HUDEP-2 (cell line): ENCODE measurements at regions not wholly inside any gene's neighbourhood (a gene's known extent, or its start where the extent isn't known, plus 50 kb on each side); places are given as distances from the start of the nearest gene placed in this dataset.

Experiments
- DNase-seq, 76 experiments: peaks; one replicate each; lab custom pipeline; 2025; ENCODE audit not compliant: unreplicated experiment in 76 of 76; lab: John Stamatoyannopoulos, UW

DNA sequence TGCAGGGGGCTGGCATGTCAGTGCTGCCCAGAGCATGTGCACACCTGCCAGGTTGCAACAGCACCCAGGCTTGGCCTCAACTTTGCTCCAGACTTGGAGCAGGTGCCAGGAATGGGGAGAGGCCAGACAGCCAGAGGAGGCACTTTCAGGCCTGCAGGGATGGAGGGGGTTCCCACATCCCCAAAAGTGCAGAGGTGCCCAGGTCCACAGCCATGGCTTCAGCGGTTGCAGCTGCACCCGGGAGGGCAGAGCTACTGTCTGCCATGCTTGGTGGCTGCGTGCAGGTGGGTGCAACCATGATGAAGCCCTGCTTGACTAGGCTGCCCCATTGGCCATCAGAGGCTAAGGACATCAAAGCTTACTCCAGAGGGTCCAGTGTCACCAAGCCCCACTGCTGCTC, 196.8 kb upstream of the VRK2 start:
- DNase-seq: no peak

DNA sequence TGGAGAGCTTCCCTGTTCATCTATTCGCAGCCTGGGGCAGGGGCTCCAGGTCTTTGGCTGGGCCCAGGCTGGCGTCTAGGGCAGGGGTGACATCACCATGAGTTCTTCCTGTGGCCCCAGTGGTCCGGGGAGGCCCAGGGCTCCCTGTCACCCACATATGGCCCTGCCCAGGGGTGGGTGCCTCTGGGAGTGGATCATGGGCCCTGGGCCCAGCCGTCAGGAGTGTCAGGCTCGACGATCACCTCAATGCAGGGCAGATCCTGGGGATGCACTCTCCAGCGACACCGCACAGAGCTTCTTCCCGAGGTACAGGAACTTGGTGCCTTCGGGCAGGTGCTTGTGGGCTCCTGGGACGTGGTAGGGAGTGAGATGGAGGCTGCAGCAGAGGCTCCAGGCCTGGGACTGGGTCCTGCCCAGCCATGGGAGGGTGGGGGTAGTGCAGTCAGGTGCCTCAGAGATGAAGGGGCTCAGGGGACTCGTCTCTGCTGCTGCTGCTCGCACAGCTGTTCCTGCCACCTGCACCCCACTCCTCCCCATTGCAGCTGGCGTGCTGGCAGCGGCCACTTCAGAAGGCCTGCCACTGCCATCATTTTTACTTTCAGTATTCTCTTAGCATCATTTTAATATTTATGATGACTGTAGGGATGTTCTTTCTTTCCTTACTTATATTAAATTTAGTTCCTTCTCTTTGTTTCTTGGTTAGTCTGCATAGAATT, 196.0 kb upstream of the VRK2 start:
- no peak for DNase-seq

DNA sequence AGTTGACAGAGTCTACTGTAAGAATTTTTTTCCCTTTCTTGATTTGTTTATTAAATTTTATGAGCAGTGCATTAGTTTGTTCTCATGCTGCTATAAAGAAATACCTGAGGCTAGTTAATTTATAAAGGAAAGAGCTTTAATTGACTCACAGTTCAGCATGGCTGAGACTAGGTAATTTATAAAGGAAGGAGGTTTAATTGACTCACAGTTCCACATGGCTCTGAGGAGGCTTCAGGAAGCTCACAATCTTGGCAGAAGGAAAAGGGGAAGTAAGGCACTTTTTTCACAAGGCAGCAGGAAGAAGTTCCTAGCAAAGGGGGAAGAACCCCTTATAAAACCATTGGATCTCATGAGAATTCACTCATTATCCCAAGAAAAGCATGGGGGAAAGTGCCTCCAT, 191.4 kb upstream of the VRK2 start:
- DNase-seq: no peak

DNA sequence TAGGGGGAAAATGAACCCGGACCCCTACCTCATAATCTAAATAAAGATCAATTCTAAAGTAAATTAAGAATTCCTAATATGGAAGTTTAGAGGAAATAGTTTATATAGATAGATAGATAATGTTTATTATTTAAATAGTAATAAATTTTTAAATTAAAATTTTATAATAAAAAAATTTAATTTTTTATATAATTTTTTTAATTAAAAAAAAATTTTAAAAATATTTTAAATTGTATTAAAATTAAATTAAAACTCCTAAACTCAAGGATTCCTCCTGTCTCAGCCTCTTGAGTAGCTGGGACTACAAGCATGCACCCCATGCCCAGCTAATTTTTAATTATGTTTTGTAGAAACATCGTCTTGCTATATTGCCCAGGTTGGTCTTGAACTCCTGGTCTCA, 186.9 kb upstream of the VRK2 start:
- no peak for DNase-seq

DNA sequence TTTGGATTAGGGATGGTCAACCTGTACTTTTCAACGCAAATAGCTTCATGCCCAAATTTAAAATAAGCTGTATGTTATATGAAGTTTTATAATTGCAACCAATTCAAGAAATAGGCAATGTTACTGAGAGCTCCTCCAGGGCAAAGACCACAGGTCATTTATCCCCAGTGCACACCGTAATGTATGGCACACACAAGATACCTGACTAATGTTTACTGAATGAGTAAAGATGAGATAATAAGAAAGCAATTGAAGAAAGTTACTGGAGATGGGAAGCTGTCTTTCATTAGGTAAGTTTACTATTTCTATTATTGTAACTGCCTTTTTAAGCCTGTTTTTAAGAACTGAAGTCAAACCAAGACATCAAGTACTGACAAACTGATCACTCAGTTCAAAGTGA, 184.5 kb upstream of the VRK2 start:
- no peak for DNase-seq

DNA sequence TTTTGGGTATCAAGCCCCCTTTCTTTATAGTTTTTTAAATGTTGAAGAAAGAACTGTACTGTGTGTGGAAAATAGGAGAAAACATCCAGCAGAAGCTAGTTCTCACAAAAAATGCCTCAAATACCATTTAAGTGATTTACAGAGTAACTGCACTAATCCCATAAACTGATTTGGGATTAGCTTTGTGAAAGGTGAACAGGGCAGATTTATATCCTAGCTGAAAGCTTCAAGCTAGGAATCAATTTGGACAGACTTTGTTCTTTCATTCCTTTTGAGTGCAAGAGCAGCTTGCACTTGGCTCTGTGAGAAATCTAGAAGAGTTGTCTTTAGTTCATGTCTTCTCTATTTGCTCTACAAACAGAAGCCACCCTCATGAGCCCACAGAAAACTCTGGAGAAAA, 183.9 kb upstream of the VRK2 start:
- no peak for DNase-seq

DNA sequence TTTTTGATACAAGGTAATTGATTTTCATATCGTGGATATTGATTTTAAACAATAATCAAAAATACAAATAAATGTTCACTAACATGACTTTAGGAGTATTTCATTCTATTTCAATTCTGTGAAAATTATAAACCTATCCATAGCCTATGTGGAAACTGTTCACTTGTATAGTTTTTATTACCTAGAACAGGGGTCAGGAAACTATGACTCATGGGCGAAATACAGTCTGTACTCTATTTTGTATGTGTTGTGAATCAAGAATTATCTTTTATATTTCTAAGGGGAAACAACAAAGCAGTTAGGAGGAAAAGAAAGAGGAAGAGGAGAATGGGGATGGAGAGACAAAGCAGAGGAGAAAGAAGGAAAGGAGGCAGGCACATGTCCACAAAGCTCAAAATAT, 181.7 kb upstream of the VRK2 start:
- DNase-seq: no peak

DNA sequence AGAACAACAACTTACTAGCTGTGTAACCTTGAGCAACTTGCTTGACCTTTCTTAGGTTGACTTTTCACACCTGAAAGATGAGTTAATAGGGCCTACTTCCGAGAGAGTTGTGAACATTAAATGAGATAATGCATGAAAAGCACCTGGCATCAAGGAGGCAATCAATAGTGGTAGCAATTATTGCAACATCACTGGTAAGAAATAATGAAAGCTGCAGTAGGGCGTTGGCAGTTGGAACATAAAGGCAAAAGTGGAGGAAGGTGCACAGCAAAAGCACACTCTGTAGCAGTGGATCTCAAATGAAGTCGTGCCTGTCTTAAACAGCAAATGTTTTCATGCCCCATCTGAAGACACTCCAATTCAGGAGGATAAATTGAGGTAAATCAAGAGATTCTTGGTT, 178.9 kb upstream of the VRK2 start:
- DNase-seq: no peak

DNA sequence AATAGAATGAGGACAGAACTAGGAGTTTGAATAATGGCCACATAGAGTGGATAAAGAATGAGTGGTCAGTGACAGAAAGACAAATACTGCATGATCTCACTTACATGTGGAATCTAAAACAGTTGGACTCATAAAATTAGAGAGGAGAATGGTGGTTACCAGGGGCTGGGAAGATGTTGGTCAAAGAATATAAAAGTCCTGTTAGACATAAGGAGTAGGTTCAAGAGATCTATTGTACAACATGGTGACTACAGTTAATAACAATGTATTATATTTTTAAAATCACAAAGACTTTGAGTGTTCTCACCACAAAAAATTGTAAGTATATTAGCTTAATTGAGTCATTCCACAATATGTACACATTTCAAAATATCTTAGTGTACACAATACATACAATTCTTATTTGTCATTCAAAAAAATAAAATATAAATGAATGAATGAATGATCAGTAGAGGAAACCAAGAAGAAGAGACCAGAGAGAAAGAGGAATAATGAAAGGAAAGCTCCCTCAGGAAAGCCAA, 177.9 kb upstream of the VRK2 start:
- DNase-seq: no peak

DNA sequence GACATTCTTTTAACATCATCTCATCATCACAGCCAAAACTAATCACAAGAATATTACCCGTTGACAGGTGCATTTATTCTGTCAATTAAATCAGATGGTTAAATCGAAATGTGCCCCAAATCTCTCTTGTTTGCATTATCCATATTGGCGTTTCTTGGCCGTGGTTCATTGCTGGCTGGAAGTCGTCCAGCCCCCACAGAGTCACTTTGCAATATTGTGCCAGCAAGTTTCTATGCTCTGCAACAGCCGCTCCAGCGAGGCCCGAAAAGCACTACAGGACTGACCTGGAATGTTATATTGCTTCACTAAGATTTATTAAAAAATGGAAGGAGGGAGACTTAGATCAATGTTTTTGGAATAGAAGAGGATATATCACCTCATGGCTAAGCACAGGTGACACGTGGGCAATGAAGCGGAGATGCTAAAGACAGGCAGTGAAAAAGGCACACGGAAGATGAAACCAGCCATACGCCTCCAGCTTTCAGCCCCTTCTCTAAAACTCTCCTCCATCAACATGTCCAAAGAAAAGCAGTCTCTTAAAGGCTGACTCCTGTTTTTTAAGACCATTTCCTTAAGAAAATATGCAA, 176.8 kb upstream of the VRK2 start:
- DNase-seq: no peak

DNA sequence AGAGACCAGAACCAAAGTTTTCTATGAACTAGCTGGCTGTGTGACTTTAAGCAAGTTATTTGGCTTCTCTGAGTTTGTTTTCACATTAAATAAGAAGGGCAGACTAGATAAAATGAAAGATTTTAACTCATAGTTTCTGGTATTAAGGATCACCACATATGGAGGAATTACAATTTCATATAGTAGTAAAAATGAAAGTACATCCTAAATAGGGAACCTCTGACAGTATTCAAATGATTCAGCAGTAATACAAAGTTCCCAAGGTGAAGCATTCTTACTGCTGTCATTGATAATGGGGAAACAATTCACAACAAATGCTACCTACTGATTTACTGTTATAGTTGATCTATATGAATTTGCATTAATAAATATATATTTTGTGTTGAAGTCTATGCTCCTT, 170.3 kb upstream of the VRK2 start:
- no peak for DNase-seq

DNA sequence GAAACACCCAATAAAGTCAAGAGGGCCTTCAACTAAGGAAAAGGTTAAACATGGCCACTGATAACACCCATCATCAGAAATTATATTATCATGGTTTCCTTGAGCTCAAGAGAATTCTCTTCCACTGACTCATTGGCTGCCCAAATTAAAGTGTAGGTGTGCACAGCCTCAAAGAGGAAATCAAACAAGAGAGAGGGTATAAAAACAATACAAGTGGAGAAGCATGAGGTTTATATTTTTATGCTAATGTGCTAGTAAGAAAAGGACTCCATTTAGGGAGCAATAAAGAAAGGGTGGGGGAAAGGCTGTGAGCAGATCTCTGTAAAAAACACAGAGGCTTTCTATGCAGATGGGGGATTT, 168.8 kb upstream of the VRK2 start:
- DNase-seq: no peak

DNA sequence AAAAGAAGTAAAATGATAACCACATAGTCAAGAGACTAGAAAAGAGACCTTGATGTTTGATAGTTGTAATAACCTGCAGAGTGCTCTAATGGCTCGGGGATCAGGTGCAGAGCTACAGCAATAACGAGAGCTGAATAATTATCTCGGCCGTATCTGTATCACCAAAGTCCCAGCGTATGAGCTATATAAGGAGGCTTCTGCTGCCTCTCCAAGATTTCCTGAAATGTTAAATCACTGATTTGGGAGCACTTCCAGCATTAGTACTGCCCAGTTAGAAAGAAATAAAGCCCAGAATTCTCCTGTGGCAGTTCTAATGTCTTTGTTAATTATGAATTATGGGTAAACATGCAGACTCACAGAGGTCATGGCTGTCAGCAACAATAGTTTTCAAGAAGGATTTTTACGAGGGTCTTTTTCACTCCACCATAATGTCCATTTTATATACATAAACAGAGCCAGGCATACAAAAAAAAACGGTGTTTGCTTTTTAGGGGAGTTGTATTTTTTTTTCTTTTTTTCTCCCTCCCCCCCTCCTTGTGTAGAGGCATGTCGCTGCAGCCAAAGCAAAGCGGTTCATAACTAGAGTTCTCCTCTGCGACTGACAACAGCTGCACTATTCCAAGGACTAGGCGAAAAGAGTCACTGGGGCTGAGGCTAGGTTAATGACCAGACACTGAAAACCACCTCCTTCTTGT, 168.3 kb upstream of the VRK2 start:
- DNase-seq: no peak

DNA sequence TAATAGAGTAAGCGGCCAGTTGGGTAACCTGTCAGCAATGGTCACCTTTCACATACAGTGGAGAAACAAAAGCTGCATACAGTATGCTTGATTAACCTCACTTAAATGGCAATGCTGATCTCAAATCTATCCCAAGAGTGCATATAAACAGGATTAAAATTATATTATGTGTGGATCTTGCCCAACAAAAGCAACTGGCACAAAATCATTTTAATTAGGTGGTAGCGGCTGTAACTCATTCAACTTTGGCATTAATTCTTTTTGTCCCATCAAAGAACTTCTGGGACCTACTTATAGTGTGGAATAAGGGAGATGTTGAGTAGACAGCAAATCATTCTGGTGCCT, 167.8 kb upstream of the VRK2 start:
- DNase-seq: no peak

DNA sequence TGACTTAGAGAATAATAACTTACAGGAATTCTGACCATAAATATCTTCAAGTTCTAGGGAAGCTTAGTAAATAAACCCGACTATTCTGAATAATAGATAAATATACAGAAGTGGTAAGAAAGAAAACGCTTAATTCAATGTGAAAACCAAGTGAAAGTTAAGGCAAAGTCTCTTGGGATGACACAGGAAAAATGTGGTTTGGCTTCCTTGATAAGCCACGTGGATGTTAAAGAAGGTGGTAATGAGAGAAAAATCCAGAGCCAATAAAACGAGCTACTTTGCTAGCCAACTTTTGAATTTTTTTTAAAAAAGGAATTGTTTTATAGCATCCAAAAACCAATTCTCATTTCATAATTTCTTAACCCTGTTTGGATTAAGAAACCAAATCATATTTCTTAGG, 166.2 kb upstream of the VRK2 start:
- no peak for DNase-seq

DNA sequence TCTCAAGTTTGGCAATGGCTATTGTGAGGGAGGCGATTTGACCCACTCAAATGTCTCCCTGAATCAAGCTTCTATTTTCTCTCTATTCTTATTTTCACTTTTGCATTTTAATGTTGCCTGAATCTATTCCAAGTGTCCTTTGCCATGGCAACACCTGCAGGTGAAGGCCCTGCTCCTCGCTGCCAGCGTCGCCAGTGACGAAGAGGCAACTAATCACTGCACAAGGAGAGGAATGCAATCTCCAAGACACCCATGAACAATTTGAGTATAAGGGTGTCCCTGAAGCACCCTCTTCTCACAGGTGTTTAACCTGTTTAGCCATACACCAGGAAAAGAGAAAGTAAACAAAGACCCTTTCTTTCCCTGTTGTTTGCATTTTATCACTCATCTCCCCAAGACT, 165.6 kb upstream of the VRK2 start:
- no peak for DNase-seq

DNA sequence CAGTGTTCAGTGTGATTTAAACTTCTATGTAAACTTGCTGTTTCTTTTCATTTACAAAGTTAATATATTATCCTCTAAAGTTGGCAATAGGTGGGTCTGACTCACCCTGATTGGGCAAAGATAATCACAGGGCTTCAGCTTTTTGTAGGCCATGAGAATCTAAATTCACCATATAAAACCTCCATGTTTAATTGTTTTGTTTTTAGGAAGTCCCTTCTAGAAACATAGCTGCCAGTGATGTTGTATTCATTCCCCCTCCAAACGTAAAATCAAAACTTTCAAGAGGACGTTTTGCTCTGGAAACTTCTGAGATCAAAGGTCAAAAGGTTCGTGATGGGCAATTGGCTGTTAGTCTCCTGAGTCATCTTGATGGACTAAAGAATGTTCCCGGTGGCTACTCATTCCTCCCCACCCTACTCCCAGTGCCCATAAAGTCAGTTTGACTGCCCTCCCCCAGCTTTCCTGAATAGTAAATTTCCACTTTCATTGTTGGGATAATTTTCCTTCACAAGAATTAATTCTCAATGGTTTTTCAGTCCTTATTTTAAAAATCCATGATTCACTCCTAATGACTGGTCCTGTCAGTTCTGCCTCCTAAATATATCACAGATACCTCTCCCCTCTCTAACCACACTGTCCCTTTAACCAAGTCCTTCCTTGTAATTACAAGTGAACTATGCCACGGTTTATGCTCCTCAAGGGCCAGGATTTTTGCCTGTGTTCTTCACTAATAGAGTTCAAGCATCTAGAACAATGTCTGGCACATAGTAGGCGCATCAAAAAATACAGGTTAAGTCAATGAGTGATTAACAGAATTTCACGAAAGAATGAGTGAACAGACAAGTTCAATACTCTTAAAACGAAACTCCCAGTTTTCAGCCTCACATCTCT, 164.4 kb upstream of the VRK2 start:
- DNase-seq: no peak

DNA sequence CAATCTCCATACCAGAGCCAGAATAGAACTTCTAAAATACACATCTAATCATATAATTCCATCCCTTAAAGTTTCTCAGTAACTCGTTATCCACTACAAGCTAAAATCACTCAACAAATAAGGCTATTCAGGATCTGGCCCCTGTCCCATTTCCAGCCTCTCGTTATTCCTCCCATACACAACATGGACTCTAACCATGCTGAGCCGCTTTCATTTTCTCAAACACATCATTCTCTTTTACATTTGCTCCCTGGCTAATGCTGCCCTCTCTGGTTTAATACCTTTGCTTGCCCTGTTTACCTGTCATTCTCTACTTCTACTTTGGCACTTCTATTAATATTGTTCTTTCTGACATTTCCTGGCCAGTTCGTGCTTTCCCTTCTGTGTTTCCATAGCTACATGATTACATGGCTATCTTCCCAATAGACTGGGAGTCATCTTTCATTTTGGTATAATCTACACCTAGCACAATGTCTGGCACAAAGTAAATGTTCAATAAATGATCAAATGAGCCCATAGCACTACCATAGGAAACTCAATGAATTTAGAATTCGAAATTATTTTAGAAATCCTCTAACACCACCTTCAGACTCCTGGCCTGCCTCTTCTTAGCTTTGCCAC, 163.6 kb upstream of the VRK2 start:
- no peak for DNase-seq

DNA sequence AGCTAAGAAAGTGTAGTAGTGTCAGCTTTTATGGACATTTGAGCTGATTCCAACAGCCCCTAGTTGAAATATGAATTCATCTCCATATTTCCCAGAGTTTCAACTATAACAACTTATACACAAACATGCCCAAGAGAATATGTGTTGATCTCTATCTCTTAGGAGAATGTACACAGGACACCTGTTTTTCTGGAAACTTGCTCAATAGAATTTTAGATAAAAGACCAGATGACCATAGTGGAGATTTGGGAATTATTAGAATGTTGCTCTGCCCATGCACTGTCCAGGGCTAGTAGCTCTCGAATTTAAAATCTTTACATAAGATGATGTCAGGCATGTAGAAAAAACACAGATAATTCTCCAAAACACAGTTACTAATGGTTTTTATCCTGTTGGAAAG, 162.3 kb upstream of the VRK2 start:
- DNase-seq: no peak

DNA sequence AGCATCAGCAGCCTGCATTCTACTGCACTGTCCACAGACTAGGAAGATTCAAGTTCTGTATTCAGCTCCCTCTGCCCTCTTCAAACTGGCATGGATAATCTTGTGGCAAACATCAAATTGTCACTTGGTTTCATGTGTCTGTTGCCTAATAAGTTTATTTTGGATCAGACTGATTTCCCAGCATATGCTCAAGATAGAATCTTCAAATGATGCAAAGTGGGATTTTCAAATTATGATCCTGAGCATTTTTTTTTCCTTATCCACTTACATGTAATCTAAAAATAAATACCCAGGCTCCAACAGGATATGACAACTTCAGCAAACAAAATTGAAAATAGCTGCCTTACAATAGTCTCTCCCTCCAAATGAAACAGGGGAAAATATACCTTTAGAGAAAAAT, 160.9 kb upstream of the VRK2 start:
- no peak for DNase-seq
